ENCODE measurements at regions not wholly inside any gene's neighbourhood (a gene's known extent, or its start where the extent isn't known, plus 50 kb on each side); places are given as distances from the start of the nearest gene placed in this dataset.

DNA sequence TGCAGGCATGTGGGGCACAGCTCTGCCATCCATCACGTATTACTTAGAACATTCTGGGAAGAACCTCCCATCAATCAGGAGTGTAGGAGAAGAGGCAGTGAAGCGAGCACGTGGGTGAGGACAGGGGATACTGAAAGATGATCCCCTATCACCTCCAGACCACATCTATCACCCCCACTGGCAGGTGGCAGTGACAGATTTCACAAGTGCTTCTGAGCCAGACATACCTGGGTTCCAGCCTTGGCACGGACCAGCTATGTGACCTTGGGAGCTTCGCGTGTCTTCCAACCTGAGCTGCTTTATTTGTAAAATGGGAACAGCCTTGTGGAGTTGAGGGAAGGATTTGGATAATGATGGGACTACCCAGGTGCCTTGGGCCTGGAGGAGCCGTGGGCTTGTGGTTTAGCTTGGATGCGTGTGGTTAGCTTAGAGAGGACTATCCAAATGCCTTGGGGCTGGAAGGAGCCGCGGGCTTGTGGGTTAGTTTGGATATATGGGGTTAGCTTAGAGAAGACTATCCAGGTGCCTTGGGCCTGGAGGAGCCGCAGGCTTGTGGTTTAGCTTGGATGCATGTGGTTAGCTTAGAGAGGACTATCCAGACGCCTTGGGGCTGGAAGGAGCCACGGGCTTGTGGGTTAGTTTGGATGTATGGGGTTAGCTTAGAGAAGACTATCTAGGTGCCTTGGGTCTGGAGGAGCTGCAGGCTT is 206.4 kb downstream of the ENGASE start:
- H3K27me3 ChIP-seq (ENCODE audit: control insufficient read depth, insufficient read depth, low read length) = peaks cover 2% of the 10 kb centered on the region
- 77% methylated on average over 10 of the region's 13 CpGs for WGBS (ENCODE audit: insufficient coverage)
- no peaks in the 10 kb centered on the region for H3K4me1 ChIP-seq (ENCODE audit: control insufficient read depth, insufficient read depth, low read length)

DNA sequence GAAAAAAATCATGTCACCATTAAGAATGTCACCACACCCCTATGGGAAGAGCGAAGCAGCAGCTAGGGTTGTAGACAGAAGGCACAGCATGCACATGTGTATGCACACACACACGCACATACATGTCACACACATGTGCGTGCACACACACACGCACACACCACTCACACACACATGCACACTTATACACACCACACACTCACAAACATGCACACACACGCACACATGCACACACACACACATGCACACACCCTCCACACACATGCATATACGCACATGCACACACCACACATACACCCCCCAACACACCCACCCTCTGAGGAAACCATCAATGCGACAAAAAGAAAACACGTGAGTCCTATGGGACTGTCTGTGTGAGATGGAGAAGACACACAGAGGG is 205.4 kb downstream of the ENGASE start:
- Histone ChIP-seq H3K4me1 (ENCODE audit: control insufficient read depth, insufficient read depth, low read length) (no peaks in the 10 kb centered on the region), H3K27me3 (ENCODE audit: control insufficient read depth, insufficient read depth, low read length) (peaks cover 2% of the 10 kb centered on the region), H3K27ac (ENCODE audit: low read length) (no peak overlapping the region), H3K36me3 (ENCODE audit: control insufficient read depth, insufficient read depth, low read length) (no peaks in the 10 kb centered on the region), H3K4me3 (ENCODE audit: low read length) (no peak overlapping the region), H3K9me3 (replicated peaks; ENCODE audit: control insufficient read depth, low read depth, low read length) (no peaks in the 10 kb centered on the region)
- no peak for DNase-seq
- 98% methylated on average over 4 of the region's 8 CpGs for WGBS (ENCODE audit: insufficient coverage)

More for the DNA sequence above, 206.4 kb downstream of the ENGASE start:
- no peaks in the 10 kb centered on the region for H3K9me3 ChIP-seq (replicated peaks; ENCODE audit: control insufficient read depth, low read depth, low read length)
- no peak overlapping the region for H3K4me3 ChIP-seq (ENCODE audit: low read length)
- H3K27ac ChIP-seq (ENCODE audit: low read length) = no peak overlapping the region
- peak; percentile 33 for DNase-seq
- H3K36me3 ChIP-seq (ENCODE audit: control insufficient read depth, insufficient read depth, low read length) = no peaks in the 10 kb centered on the region

DNA sequence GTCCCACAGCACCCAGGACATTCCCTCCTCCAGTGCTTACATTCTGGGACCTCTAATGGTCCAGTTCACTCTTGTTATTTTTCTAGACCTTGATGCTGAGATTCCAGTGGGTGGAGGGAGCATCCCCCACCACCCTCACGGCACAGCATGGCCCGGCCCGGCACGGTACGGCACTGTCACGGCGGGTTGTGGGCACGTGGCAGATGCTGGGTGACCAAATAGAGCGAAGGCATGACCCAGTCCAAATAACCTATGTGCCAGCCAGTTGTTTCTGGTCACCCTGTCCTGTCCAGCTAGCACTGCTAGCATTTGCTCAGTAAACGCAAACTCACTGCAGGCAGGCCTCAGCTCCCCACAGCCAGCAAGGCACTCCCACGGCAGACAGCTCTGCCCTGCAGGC is 204.7 kb downstream of the ENGASE start:
- Histone ChIP-seq H3K27me3 (ENCODE audit: control insufficient read depth, insufficient read depth, low read length) (peaks cover 2% of the 10 kb centered on the region), H3K27ac (ENCODE audit: low read length) (no peak overlapping the region), H3K4me3 (ENCODE audit: low read length) (no peak overlapping the region), H3K9me3 (replicated peaks; ENCODE audit: control insufficient read depth, low read depth, low read length) (no peaks in the 10 kb centered on the region), H3K4me1 (ENCODE audit: control insufficient read depth, insufficient read depth, low read length) (no peaks in the 10 kb centered on the region), H3K36me3 (ENCODE audit: control insufficient read depth, insufficient read depth, low read length) (no peaks in the 10 kb centered on the region)
- DNase-seq = no peak
- 81% methylated on average over 11 of the region's 11 CpGs for WGBS (ENCODE audit: insufficient coverage)

DNA sequence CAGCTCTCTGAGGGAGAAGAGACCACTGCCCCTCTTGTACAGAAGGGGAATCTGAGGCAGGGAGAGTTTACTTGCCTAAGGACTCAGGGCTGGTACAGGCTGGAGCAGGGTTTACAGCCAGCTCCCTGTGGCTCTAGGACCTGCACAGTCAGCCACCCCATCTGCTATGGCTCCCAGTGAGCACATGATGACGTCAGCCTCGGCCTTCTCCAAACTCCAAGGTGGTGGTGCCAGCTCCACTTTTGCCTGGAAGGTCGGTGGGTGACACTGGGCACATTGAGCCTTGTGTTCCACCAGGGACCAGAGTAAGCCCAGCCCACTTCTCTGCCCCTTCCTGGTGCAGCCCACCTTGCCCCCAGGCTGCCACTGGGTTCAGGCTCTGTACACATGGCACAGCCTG is 202.2 kb downstream of the ENGASE start:
- H3K27ac ChIP-seq (ENCODE audit: low read length) = no peak overlapping the region
- H3K4me1 ChIP-seq (ENCODE audit: control insufficient read depth, insufficient read depth, low read length) = no peaks in the 10 kb centered on the region
- H3K27me3 ChIP-seq (ENCODE audit: control insufficient read depth, insufficient read depth, low read length) = peaks cover 6% of the 10 kb centered on the region
- no peaks in the 10 kb centered on the region for H3K36me3 ChIP-seq (ENCODE audit: control insufficient read depth, insufficient read depth, low read length)
- no peak overlapping the region for H3K4me3 ChIP-seq (ENCODE audit: low read length)
- 68% methylated on average over 3 of the region's 3 CpGs for WGBS (ENCODE audit: insufficient coverage)
- no peak for DNase-seq
- no peaks in the 10 kb centered on the region for H3K9me3 ChIP-seq (replicated peaks; ENCODE audit: control insufficient read depth, low read depth, low read length)

DNA sequence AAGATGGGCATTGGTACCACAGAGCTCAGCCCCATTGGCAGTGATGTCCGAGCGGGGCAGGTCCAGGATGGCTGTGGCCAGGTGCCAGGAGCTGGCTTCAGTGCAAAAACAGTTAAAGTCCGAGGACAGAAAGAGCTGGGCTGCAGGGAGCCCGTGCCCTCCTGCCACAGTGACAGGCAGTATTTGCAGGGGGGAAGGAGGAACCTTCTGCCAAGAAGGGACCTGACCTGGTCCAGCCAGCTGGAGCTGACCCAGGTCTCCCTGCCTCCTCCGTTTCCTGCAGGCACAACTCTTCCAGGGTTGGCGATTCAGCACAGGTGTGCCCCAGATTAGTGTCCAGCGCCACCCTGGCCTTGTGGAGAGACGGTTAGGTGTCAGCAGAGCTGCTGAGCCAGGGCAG is 199.0 kb downstream of the ENGASE start:
- Histone ChIP-seq H3K9me3 (replicated peaks; ENCODE audit: control insufficient read depth, low read depth, low read length) (no peaks in the 10 kb centered on the region), H3K36me3 (ENCODE audit: control insufficient read depth, insufficient read depth, low read length) (no peaks in the 10 kb centered on the region), H3K27ac (ENCODE audit: low read length) (no peak overlapping the region), H3K27me3 (ENCODE audit: control insufficient read depth, insufficient read depth, low read length) (peaks cover 18% of the 10 kb centered on the region), H3K4me1 (ENCODE audit: control insufficient read depth, insufficient read depth, low read length) (no peaks in the 10 kb centered on the region), H3K4me3 (ENCODE audit: low read length) (no peak overlapping the region)
- no peak for DNase-seq
- 64% methylated on average over 8 of the region's 8 CpGs for WGBS (ENCODE audit: insufficient coverage)

DNA sequence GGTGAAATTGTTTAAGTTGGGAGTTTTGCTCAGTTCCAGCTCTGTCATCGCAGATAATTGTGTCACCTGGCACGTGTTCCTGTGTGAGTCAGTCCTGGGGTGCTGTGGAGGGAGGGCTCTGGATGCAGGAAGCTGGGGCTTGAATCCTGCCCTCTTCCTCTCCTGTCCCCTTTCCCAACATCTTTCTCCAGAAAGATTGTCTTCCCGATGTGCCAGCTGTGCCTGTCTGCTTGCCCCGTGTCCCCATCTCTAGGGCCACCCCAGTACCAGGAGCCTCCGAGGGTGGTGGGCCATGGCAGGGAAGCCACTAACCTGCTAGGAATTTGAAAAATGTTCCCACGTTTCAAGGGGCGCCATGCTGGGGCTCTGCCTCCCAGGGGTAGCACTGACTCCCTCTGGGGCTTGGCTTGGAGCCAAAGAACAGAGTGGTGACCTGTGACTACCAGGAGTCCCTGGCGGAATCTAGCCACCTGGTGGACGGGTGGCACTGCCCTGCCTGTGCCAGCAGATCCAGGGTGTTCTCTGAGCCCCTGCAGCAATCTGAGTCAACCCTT is 198.1 kb downstream of the ENGASE start:
- Histone ChIP-seq H3K4me3 (ENCODE audit: low read length) (no peak overlapping the region), H3K36me3 (ENCODE audit: control insufficient read depth, insufficient read depth, low read length) (no peaks in the 10 kb centered on the region), H3K9me3 (replicated peaks; ENCODE audit: control insufficient read depth, low read depth, low read length) (no peaks in the 10 kb centered on the region), H3K4me1 (ENCODE audit: control insufficient read depth, insufficient read depth, low read length) (no peaks in the 10 kb centered on the region), H3K27me3 (ENCODE audit: control insufficient read depth, insufficient read depth, low read length) (peaks cover 20% of the 10 kb centered on the region), H3K27ac (ENCODE audit: low read length) (no peak overlapping the region)
- 64% methylated on average over 6 of the region's 9 CpGs for WGBS (ENCODE audit: insufficient coverage)
- no peak for DNase-seq

DNA sequence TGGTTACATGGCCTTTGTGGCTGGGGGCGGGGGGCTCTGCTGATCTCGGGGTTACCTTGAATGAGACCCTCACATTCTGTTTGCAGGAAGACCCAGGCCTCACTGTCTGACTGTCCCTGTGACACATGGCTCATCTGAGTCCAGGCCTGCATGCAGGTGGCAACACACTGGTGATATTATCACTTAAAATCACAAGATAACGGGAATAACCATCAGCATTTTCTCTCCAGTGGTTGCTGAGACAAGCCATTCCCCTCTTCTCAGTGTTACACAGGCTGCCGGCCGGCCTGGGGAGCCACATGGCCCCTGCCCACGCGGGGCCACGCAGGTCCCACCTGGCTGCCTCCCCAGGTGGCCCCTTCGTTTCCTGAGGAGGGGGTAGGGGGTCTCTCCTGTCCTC is 197.6 kb downstream of the ENGASE start:
- Histone ChIP-seq H3K27me3 (ENCODE audit: control insufficient read depth, insufficient read depth, low read length) (peaks cover 20% of the 10 kb centered on the region), H3K27ac (ENCODE audit: low read length) (no peak overlapping the region), H3K9me3 (replicated peaks; ENCODE audit: control insufficient read depth, low read depth, low read length) (no peaks in the 10 kb centered on the region), H3K36me3 (ENCODE audit: control insufficient read depth, insufficient read depth, low read length) (no peaks in the 10 kb centered on the region), H3K4me3 (ENCODE audit: low read length) (no peak overlapping the region), H3K4me1 (ENCODE audit: control insufficient read depth, insufficient read depth, low read length) (no peaks in the 10 kb centered on the region)
- DNase-seq = no peak
- 62% methylated on average over 2 of the region's 9 CpGs for WGBS (ENCODE audit: insufficient coverage)

DNA sequence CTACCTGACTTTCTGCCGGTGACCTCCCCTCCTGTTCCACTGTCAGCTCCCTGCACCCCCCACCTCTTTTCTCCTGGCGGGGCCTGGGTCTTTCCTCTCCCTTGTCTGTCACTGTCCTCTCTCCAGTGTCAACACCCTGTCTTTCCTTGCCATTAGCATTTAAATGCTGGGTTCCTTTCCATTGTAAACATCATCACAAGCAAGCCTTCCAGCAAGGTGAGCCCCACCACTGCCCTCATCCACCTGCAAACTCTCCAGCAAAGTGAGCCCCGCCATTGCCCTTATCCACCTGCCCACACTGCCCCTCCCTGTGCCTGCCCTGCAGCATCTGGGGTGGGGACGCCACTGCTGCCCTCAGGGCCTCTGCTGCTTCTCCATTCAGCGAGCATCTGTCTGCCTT is 195.0 kb downstream of the ENGASE start:
- WGBS (ENCODE audit: insufficient coverage) = 21% methylated on average over 5 of the region's 5 CpGs

DNA sequence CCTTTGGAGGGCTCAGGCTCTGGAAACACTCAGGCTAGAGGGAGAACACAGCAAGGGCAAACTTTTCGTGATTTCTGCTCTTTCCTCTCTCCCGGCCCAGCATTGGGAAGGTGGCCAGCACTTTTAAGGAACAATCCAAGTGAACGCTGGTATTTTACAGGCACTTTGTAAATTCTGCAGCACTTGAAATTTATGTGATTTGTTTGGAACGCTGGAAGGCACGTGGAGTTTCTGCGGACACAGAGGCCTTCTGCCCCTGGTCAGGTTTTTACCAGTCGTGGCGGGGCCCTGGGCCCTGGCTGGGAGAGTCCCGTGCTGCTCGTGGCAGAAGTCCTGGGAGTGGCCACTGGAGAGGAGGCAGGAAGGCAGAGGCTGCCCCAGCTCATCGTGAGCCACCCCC is 188.6 kb downstream of the ENGASE start:
- 45% methylated on average over 8 of the region's 11 CpGs for WGBS (ENCODE audit: insufficient coverage)
- Histone ChIP-seq H3K27me3 (ENCODE audit: control insufficient read depth, insufficient read depth, low read length) (peaks cover 32% of the 10 kb centered on the region), H3K4me3 (ENCODE audit: low read length) (no peak overlapping the region), H3K36me3 (ENCODE audit: control insufficient read depth, insufficient read depth, low read length) (no peaks in the 10 kb centered on the region), H3K4me1 (ENCODE audit: control insufficient read depth, insufficient read depth, low read length) (no peaks in the 10 kb centered on the region), H3K27ac (ENCODE audit: low read length) (no peak overlapping the region), H3K9me3 (replicated peaks; ENCODE audit: control insufficient read depth, low read depth, low read length) (no peaks in the 10 kb centered on the region)
- DNase-seq = peak; percentile 26

More for the DNA sequence above, 195.0 kb downstream of the ENGASE start:
- H3K4me3 ChIP-seq (ENCODE audit: low read length) = no peak overlapping the region
- no peaks in the 10 kb centered on the region for H3K36me3 ChIP-seq (ENCODE audit: control insufficient read depth, insufficient read depth, low read length)
- no peaks in the 10 kb centered on the region for H3K4me1 ChIP-seq (ENCODE audit: control insufficient read depth, insufficient read depth, low read length)
- no peak overlapping the region for H3K27ac ChIP-seq (ENCODE audit: low read length)
- no peak for DNase-seq
- no peaks in the 10 kb centered on the region for H3K9me3 ChIP-seq (replicated peaks; ENCODE audit: control insufficient read depth, low read depth, low read length)
- H3K27me3 ChIP-seq (ENCODE audit: control insufficient read depth, insufficient read depth, low read length) = peaks cover 35% of the 10 kb centered on the region

DNA sequence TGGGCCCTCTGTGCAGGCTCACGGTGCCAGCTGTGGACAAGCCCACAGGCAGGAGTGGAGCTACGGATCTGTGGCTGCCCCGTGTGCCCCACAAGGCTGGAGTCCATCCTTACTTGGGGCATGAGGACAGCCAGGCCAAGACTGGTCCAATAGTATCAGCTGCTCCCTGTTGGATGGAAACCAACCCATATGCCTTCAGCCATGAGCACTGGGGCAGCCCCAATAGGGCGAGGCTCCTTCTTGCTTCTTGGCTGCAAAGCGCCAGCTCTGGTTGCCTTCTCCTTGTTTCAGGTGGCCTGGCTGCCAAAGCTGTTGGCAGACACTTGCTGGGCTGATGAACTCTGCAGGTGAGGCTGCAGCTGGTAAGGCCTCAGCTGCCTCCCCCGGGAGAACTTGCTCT is 188.0 kb downstream of the ENGASE start:
- WGBS (ENCODE audit: insufficient coverage) = 71% methylated on average over 6 of the region's 6 CpGs
- Histone ChIP-seq H3K4me1 (ENCODE audit: control insufficient read depth, insufficient read depth, low read length) (no peaks in the 10 kb centered on the region), H3K36me3 (ENCODE audit: control insufficient read depth, insufficient read depth, low read length) (no peaks in the 10 kb centered on the region), H3K4me3 (ENCODE audit: low read length) (no peak overlapping the region), H3K27me3 (ENCODE audit: control insufficient read depth, insufficient read depth, low read length) (peaks cover 32% of the 10 kb centered on the region), H3K27ac (ENCODE audit: low read length) (no peak overlapping the region), H3K9me3 (replicated peaks; ENCODE audit: control insufficient read depth, low read depth, low read length) (no peaks in the 10 kb centered on the region)
- DNase-seq = no peak

Data from muscle of leg (tissue), 3 donors.